ENCODE measurements at regions not wholly inside any gene's neighbourhood (a gene's known extent, or its start where the extent isn't known, plus 50 kb on each side); places are given as distances from the start of the nearest gene placed in this dataset.
"Not testable (repeated sequence)": the region's sequence is repeated elsewhere in the genome, so short reads cannot be mapped to it uniquely, and the experiment has no call there.

DNA sequence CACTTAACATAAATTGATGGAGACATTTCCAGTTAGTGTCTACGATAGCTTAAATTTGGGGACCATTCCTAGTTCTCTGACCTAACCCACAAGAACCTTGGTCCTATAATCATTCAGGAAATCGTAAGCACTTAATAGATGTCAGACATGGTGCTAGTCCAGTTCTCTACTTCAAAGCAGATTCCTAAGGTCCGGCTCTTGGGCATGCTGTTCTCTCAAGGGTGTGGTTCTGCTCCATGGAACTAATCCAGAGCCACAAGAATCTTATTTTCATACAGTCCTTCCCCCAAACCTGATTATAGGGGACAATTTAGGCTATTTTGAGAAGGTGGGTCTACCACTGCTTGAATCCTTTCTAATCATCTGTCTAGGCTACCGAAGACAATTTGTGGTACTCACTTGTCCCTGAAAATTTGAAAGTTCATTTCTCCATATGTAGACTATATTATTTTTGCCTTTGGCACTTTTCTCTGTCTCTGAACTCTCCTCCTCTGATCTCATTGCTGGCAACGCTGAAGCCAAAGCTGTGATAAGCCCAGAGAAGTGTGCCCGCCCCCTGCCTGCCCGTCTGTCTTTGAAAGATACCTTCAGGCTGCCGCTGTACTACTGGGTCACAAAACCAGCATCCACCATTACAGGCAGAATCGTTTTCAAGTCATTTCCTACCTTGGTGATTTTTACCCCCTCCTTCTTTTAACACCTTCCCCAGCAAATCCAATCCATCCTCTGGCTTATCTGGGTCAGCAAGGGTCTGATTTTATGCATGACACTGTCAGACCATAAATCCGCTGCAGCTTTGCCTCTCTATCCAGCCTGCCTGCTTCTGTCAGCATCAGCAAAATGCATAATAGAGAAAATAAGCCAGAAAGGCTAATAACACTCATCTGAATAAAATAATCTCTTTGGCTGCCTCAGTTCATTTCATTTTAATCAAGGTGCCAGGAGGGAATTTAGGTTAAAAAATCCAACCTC, 132.8 kb downstream of the SRGAP2 start:
- H3K36me3 ChIP-seq (ENCODE audit: insufficient read depth, low read length); H3K4me1 ChIP-seq (ENCODE audit: control insufficient read depth, insufficient read depth, low read length, unreplicated experiment); H2AFZ ChIP-seq (ENCODE audit: low read length, unreplicated experiment); H3K79me2 ChIP-seq (ENCODE audit: control insufficient read depth, insufficient read depth, low read length, unreplicated experiment); H3K27me3 ChIP-seq (ENCODE audit: insufficient read depth, low read length); H3K4me3 ChIP-seq (ENCODE audit: low read depth, low read length); H3K27ac ChIP-seq (ENCODE audit: low read depth, low read length): not testable (repeated sequence)

- not testable (repeated sequence) for H3K4me3 ChIP-seq (ENCODE audit: low read depth, low read length); H3K27me3 ChIP-seq (ENCODE audit: insufficient read depth, low read length); H3K27ac ChIP-seq (ENCODE audit: low read depth, low read length); H3K79me2 ChIP-seq (ENCODE audit: control insufficient read depth, insufficient read depth, low read length, unreplicated experiment); H2AFZ ChIP-seq (ENCODE audit: low read length, unreplicated experiment); H3K4me1 ChIP-seq (ENCODE audit: control insufficient read depth, insufficient read depth, low read length, unreplicated experiment); H3K36me3 ChIP-seq (ENCODE audit: insufficient read depth, low read length)
These were observed 133.3 kb upstream of the IKBKE start for GRCh38 chr1:206337024-206337423.

- H3K79me2 ChIP-seq (ENCODE audit: control insufficient read depth, insufficient read depth, low read length, unreplicated experiment); H3K36me3 ChIP-seq (ENCODE audit: insufficient read depth, low read length); H3K27ac ChIP-seq (ENCODE audit: low read depth, low read length); H3K27me3 ChIP-seq (ENCODE audit: insufficient read depth, low read length); H3K4me3 ChIP-seq (ENCODE audit: low read depth, low read length); H3K4me1 ChIP-seq (ENCODE audit: control insufficient read depth, insufficient read depth, low read length, unreplicated experiment); H2AFZ ChIP-seq (ENCODE audit: low read length, unreplicated experiment): not testable (repeated sequence)
These were observed 119.6 kb upstream of the IKBKE start for GRCh38 chr1:206350493-206351275.

GRCh38 chr1:206351276-206352052, 118.8 kb upstream of the IKBKE start:
- H3K4me3 ChIP-seq (ENCODE audit: low read depth, low read length); H3K79me2 ChIP-seq (ENCODE audit: control insufficient read depth, insufficient read depth, low read length, unreplicated experiment); H3K27ac ChIP-seq (ENCODE audit: low read depth, low read length); H2AFZ ChIP-seq (ENCODE audit: low read length, unreplicated experiment); H3K36me3 ChIP-seq (ENCODE audit: insufficient read depth, low read length); H3K4me1 ChIP-seq (ENCODE audit: control insufficient read depth, insufficient read depth, low read length, unreplicated experiment); H3K27me3 ChIP-seq (ENCODE audit: insufficient read depth, low read length): not testable (repeated sequence)

- not testable (repeated sequence) for H3K27ac ChIP-seq (ENCODE audit: low read depth, low read length); H2AFZ ChIP-seq (ENCODE audit: low read length, unreplicated experiment); H3K4me1 ChIP-seq (ENCODE audit: control insufficient read depth, insufficient read depth, low read length, unreplicated experiment); H3K79me2 ChIP-seq (ENCODE audit: control insufficient read depth, insufficient read depth, low read length, unreplicated experiment); H3K4me3 ChIP-seq (ENCODE audit: low read depth, low read length); H3K36me3 ChIP-seq (ENCODE audit: insufficient read depth, low read length); H3K27me3 ChIP-seq (ENCODE audit: insufficient read depth, low read length)
These were observed 114.0 kb upstream of the IKBKE start for GRCh38 chr1:206356310-206356709.

DNA sequence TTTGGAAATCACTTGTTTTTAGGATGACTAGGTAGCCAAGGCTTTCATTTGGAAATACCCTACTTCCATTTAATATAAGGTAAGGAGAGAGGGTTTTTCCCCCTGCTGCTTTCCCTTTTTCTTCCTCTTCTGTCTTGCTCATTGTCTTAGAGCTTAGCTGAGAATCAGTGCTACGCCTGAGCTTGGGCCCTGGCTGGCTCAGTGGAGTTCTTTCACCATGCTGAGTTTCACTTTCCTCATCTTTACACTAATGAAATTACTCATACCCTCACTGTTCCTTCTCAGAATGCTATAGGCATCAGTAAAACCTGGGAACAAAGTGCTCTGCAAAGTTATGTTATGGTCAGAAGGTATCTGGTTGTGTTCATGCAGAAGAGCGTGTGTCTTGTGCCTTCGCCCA, 112.3 kb upstream of the IKBKE start:
- H2AFZ ChIP-seq (ENCODE audit: low read length, unreplicated experiment); H3K36me3 ChIP-seq (ENCODE audit: insufficient read depth, low read length); H3K79me2 ChIP-seq (ENCODE audit: control insufficient read depth, insufficient read depth, low read length, unreplicated experiment); H3K4me1 ChIP-seq (ENCODE audit: control insufficient read depth, insufficient read depth, low read length, unreplicated experiment); H3K27me3 ChIP-seq (ENCODE audit: insufficient read depth, low read length); H3K4me3 ChIP-seq (ENCODE audit: low read depth, low read length): not testable (repeated sequence)
- H3K27ac ChIP-seq (ENCODE audit: low read depth, low read length): peak overlapping the region; percentile 70

DNA sequence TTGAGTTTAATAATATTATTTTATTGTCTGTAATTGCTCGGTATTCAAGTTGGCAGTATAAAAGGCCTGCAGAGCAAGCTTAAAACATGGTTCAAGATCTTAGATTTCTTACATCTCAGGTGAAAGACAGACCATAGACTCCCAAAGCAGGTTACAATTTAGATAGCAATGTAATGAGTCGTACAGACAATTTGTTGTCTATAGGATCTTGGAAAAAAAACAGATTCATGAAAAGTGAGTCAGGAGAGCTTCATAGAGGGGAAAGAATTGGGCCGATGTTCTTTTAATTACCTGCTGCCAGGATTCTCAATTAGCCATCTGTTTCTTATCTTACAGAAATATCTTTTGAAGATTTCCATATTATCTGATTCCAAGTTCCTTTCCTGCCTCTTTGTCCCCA, 111.5 kb upstream of the IKBKE start:
- not testable (repeated sequence) for H3K4me1 ChIP-seq (ENCODE audit: control insufficient read depth, insufficient read depth, low read length, unreplicated experiment); H2AFZ ChIP-seq (ENCODE audit: low read length, unreplicated experiment); H3K36me3 ChIP-seq (ENCODE audit: insufficient read depth, low read length); H3K27ac ChIP-seq (ENCODE audit: low read depth, low read length); H3K4me3 ChIP-seq (ENCODE audit: low read depth, low read length); H3K79me2 ChIP-seq (ENCODE audit: control insufficient read depth, insufficient read depth, low read length, unreplicated experiment); H3K27me3 ChIP-seq (ENCODE audit: insufficient read depth, low read length)

DNA sequence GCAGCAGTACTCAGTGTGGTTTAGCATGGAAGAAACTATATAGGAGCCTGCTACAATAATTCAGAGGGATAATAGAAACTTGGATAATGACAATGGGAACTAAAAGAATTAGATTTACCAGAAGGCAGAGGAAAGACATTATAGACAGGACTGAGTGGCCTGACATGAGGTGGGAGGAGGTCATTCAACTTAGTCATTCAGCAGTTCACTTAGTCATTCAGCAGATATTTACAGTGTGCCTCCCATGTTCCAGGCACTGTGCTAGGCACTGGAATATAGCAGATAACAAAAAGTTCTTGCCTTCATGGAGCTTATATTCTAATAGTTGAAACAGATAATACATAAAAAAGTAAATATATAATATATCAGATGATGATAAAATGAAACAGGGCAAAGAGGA, 110.9 kb upstream of the IKBKE start:
- not testable (repeated sequence) for H3K27me3 ChIP-seq (ENCODE audit: insufficient read depth, low read length); H3K4me1 ChIP-seq (ENCODE audit: control insufficient read depth, insufficient read depth, low read length, unreplicated experiment); H3K79me2 ChIP-seq (ENCODE audit: control insufficient read depth, insufficient read depth, low read length, unreplicated experiment); H3K4me3 ChIP-seq (ENCODE audit: low read depth, low read length); H2AFZ ChIP-seq (ENCODE audit: low read length, unreplicated experiment); H3K27ac ChIP-seq (ENCODE audit: low read depth, low read length); H3K36me3 ChIP-seq (ENCODE audit: insufficient read depth, low read length)

DNA sequence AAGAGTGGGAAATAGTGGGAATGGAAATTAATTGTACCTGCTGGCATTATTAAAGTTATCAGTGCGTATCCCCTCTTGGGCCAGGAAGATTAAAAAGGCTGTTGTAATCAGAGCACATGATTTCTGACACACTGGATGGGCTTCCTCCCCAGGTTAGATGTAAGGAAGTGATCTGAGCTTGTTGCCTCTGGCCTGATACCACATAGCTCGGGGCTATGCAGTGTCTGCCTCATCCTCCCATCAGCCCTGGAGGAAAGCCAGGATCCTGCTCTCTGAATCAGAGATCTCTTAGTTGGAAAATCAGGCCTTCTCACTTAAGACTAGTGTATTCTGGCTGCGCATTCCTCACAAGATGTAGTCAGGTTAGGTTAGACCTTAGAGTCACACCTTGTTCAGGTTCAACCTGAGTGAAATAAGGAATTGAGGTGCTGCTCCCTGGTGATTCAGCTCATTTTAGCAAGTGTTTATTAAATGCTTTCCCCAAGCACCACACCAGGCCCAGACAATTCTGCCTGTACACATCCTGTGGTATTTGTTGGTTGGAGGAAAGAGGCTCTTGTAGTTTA, 108.2 kb upstream of the IKBKE start:
- H2AFZ ChIP-seq (ENCODE audit: low read length, unreplicated experiment); H3K36me3 ChIP-seq (ENCODE audit: insufficient read depth, low read length); H3K4me3 ChIP-seq (ENCODE audit: low read depth, low read length); H3K79me2 ChIP-seq (ENCODE audit: control insufficient read depth, insufficient read depth, low read length, unreplicated experiment); H3K27me3 ChIP-seq (ENCODE audit: insufficient read depth, low read length); H3K4me1 ChIP-seq (ENCODE audit: control insufficient read depth, insufficient read depth, low read length, unreplicated experiment); H3K27ac ChIP-seq (ENCODE audit: low read depth, low read length): not testable (repeated sequence)

- not testable (repeated sequence) for H3K27me3 ChIP-seq (ENCODE audit: insufficient read depth, low read length); H3K4me3 ChIP-seq (ENCODE audit: low read depth, low read length); H3K27ac ChIP-seq (ENCODE audit: low read depth, low read length); H3K4me1 ChIP-seq (ENCODE audit: control insufficient read depth, insufficient read depth, low read length, unreplicated experiment); H3K36me3 ChIP-seq (ENCODE audit: insufficient read depth, low read length); H2AFZ ChIP-seq (ENCODE audit: low read length, unreplicated experiment); H3K79me2 ChIP-seq (ENCODE audit: control insufficient read depth, insufficient read depth, low read length, unreplicated experiment)
These were observed 107.3 kb upstream of the IKBKE start for GRCh38 chr1:206362994-206363393.
